ENCODE measurements at regions not wholly inside any gene's neighbourhood (a gene's known extent, or its start where the extent isn't known, plus 50 kb on each side); places are given as distances from the start of the nearest gene placed in this dataset.

GRCh38 chr6:122548820-122549219 is 61.4 kb upstream of the PKIB start:
- TF ChIP-seq CTCF (conservative IDR thresholded peaks at IDR 0.05) (no peak), ZFX (IDR thresholded peaks at IDR 0.05) (no peak)

Measured in C4-2B (cell line).